Right cardiac atrium (tissue), 5 donors: ENCODE measurements at regions not wholly inside any gene's neighbourhood (a gene's known extent, or its start where the extent isn't known, plus 50 kb on each side); places are given as distances from the start of the nearest gene placed in this dataset.

Experiments used
- ATAC-seq, 2 donors: fragments of 200-7000 bp; cut with Tn5 transposase; one replicate each; pipeline versions ENCODE4 v1.8.0 to v1.9.1; 2020; ENCODE audit warnings: moderate library complexity in 2 of 2, mild to moderate bottlenecking in 1 of 2
- DNase-seq, 3 donors: peaks; one replicate each; pipeline ENCODE4 v3.0.0-alpha.2; 2020
- H3K27ac ChIP-seq: one replicate; pipeline ENCODE4 v1.5.1; 2013; ENCODE audit warnings: mild to moderate bottlenecking, low read length, control low read depth, moderate library complexity
- H3K27me3 ChIP-seq: one replicate; pipeline ENCODE4 v1.6.1; 2013; ENCODE audit not compliant: control insufficient read depth, insufficient read depth
- H3K4me1 ChIP-seq: one replicate; pipeline ENCODE4 v1.6.1; 2013; ENCODE audit warnings: low read length; ENCODE audit not compliant: control insufficient read depth, insufficient read depth
- H3K4me3 ChIP-seq: one replicate; pipeline ENCODE4 v1.5.1; 2013; ENCODE audit warnings: low read length, control low read depth
- H3K9me3 ChIP-seq: one replicate; pipeline ENCODE4 v1.6.1; 2013; ENCODE audit warnings: low read length; ENCODE audit not compliant: control insufficient read depth
- WGBS: extraction: QIAGEN DNeasy Blood & Tissue Kit; methylation state at CpG from one replicate; pipeline ENCODE4 v1.1.7; 2013; 5-methylcytosine and 5-hydroxymethylcytosine counted together
- intact Hi-C, 4 donors: fragments of 100-400 bp; cut with DNase I; formaldehyde crosslinking; loops; one replicate each; pipeline versions ENCODE4 v1.11.0 to v1.14.0; 2022 to 2023
- donor health status: healthy with polysubstance abuse.
- donor health status: DM: no; HTN: yes; CAD: no.
- donor health status: DM: no; HTN: no; CAD: no.
- donor health status: DM: no; HTN: yes; CAD: no; lungs with severe emphysema.
- donor health status: DM: yes; HTN: yes; CAD: no.

GRCh38 chr10:50936335-50936734, 50.9 kb upstream of the A1CF start:
- no peaks in the 10 kb centered on the region for H3K9me3 ChIP-seq
- ATAC-seq: peak; percentile 51 to 72
- intact Hi-C loops: loop anchor here in 1 of 4 donors (10.0 kb wide), 1 partner anchor 152 kb away; no protein-coding TSS in a partner anchor
- H3K27me3 ChIP-seq: no peaks in the 10 kb centered on the region
- no peak overlapping the region for H3K4me3 ChIP-seq
- no peak for DNase-seq
- no peaks in the 10 kb centered on the region for H3K4me1 ChIP-seq
- H3K27ac ChIP-seq: no peak overlapping the region

DNA sequence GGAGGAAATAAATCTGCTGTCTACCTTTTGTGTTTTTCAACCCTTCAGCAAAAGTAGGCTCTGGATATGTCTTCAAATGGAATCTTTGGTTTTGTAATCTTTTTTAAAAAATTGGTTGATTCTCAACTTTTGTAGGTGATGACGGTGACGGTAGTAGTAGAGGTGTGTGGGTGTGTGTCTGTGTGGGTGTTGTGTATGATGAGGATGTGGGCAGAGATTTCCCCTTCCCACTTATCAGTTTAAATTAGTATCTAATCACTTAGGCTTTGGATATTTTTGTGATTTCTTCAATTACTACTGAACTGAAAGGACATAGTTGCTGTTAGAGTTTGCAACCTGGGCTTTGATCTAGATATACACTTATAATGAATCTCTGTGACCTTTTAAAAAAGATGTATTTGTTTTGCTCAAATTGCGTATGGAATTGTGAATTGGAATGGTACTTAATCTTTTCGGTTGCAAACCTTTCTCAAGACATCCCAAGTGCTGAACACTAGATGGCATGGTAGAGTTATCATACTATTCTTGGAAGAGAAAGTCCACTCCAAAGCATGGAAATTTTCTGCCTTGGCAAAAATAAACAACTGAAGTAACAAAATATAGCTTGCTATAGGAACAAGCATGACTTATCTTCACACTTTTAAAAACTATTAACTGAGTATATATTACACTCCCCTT, 51.9 kb upstream of the A1CF start:
- WGBS: 20% methylated on average over 4 of the region's 4 CpGs

GRCh38 chr10:50941629-50942028, 56.2 kb upstream of the A1CF start:
- Histone ChIP-seq H3K4me1 (no peaks in the 10 kb centered on the region), H3K27ac (no peak overlapping the region), H3K27me3 (no peaks in the 10 kb centered on the region), H3K4me3 (no peak overlapping the region), H3K9me3 (no peaks in the 10 kb centered on the region)
- WGBS: 84% methylated on average over 3 of the region's 3 CpGs
- DNase-seq (no peak), ATAC-seq (no peak)
- intact Hi-C loops: no loop called here

More for the DNA sequence above, 51.9 kb upstream of the A1CF start:
- DNase-seq (no peak), ATAC-seq (no peak)
- no peak overlapping the region for H3K4me3 ChIP-seq
- H3K27ac ChIP-seq: no peak overlapping the region
- intact Hi-C loops: loop anchor here in 1 of 4 donors (10.0 kb wide), 1 partner anchor 153 kb away; no protein-coding TSS in a partner anchor
- no peaks in the 10 kb centered on the region for H3K9me3 ChIP-seq
- no peaks in the 10 kb centered on the region for H3K4me1 ChIP-seq
- no peaks in the 10 kb centered on the region for H3K27me3 ChIP-seq

GRCh38 chr10:50946991-50947781, 61.8 kb upstream of the A1CF start:
- no peak overlapping the region for H3K4me3 ChIP-seq
- H3K27ac ChIP-seq: no peak overlapping the region
- WGBS: 85% methylated on average over 6 of the region's 6 CpGs
- no peak for ATAC-seq
- no peaks in the 10 kb centered on the region for H3K4me1 ChIP-seq
- H3K27me3 ChIP-seq: no peaks in the 10 kb centered on the region
- intact Hi-C loops: no loop called here
- no peak for DNase-seq
- H3K9me3 ChIP-seq: no peaks in the 10 kb centered on the region

DNA sequence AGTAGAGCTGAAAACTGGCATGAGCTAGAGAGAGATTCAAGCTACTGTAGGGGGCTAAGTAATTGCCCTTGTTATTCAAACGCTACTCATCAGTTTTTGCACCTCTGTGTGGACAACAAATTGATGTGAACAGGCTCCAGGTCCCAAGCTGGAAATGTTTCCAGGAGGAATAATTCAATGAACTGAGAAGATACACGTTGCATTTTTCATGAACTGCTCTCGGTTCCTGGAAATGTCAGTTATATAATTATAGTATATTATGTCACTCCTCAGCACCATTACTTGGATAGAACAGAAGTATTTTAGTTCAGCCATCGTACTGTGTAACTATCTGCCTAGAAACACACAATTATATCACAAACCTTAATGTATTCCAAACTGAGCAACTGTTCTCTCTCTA, 65.9 kb upstream of the A1CF start:
- intact Hi-C loops: no loop called here

GRCh38 chr10:50961297-50961696, 75.9 kb upstream of the A1CF start:
- intact Hi-C loops: no loop called here
- Histone ChIP-seq H3K9me3 (no peaks in the 10 kb centered on the region), H3K27ac (no peak overlapping the region), H3K27me3 (no peaks in the 10 kb centered on the region), H3K4me3 (no peak overlapping the region), H3K4me1 (no peaks in the 10 kb centered on the region)
- DNase-seq (no peak), ATAC-seq (no peak)

More for the DNA sequence above, 65.9 kb upstream of the A1CF start:
- no peak overlapping the region for H3K4me3 ChIP-seq
- H3K4me1 ChIP-seq: no peaks in the 10 kb centered on the region
- H3K27ac ChIP-seq: no peak overlapping the region
- H3K9me3 ChIP-seq: no peaks in the 10 kb centered on the region
- 24% methylated on average over 4 of the region's 4 CpGs for WGBS
- no peaks in the 10 kb centered on the region for H3K27me3 ChIP-seq
- ATAC-seq: no peak
- no peak for DNase-seq

DNA sequence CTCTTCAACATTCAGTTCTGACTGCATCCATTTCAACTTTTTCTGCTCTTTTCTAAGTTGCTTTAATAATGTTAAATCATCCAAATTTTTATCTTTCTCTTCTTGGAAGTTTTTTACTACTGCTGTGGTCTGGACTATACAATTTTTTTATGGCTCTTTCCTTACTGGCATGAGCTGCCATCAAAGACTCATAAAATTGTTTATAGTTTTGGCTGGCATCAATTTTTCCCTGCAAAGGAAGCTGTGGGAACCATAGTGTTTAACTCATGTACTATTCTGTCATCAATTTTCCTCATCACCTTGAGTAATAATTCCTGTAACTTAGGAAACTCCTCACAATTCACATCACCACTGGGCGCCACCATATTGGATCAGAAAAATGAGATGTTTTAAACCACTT, 77.6 kb upstream of the A1CF start:
- Histone ChIP-seq H3K9me3 (no peaks in the 10 kb centered on the region), H3K27me3 (no peaks in the 10 kb centered on the region), H3K4me1 (no peaks in the 10 kb centered on the region), H3K27ac (no peak overlapping the region), H3K4me3 (no peak overlapping the region)
- WGBS: 92% methylated on average over 1 of the region's 1 CpG
- ATAC-seq (no peak), DNase-seq (no peak)
- intact Hi-C loops: no loop called here

DNA sequence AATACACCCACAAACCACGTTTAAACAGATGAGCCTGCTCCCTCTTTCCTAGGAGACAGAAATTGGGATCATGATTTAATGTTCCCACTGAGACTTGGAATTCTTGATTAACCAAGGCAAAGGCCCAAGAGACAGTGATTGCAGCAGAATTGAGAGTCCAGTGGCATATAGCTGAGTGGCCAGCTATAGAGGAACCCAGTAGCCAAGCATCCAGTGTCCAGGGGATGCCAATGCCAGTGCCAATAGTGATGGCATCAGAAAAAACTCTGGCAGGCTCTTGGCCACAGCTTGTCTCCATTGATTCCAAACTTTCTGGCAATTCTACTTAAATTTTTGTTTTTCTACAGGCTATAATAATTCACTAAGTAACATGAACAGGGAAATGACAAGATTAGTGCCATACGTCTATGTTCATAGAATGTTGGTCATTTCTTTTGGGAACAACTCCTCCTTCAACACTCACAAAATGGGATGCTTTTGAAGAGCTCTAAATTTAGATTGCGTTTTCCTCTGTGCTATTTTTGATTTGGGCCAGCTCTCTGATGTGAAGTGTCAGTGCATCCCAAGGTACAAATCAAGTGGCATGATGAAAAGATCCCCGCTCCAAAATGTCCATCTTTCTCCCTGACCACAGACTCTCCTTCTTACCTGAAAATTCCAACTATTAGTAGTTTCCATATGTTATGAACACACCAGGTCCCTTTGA, 83.1 kb upstream of the A1CF start:
- DNase-seq (no peak), ATAC-seq (no peak)
- 56% methylated on average over 4 of the region's 4 CpGs for WGBS
- peaks cover 2% of the 10 kb centered on the region for H3K4me1 ChIP-seq
- no peaks in the 10 kb centered on the region for H3K27me3 ChIP-seq
- intact Hi-C loops: no loop called here
- no peak overlapping the region for H3K4me3 ChIP-seq
- peak overlapping the region; percentile 24 for H3K27ac ChIP-seq
- H3K9me3 ChIP-seq: no peaks in the 10 kb centered on the region

DNA sequence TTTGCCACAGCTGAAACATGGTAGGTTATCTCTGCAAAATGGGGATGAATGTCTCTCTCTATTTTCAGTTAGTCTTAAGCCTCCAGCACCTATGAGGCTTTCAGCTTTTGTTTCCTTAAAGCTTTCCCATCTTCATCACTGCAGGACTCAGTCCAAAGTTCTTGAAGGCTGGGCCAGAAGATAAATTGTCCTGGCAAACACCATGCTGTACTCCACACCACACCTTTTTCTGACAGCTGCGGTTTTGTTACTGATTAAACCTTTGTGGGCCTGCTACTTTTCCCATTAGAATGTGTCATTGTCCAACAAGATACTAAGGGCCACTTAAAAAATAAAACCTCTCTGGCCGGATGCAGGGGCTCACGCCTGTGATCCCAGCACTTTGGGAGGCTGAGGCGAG, 87.2 kb upstream of the A1CF start:
- no peaks in the 10 kb centered on the region for H3K27me3 ChIP-seq
- intact Hi-C loops: no loop called here
- H3K27ac ChIP-seq: no peak overlapping the region
- peak in 1 of 2 donors; percentile 60 for ATAC-seq
- H3K9me3 ChIP-seq: no peaks in the 10 kb centered on the region
- H3K4me3 ChIP-seq: no peak overlapping the region
- peaks cover 2% of the 10 kb centered on the region for H3K4me1 ChIP-seq
- 63% methylated on average over 4 of the region's 4 CpGs for whole genome bisulfite sequencing
- DNase-seq: no peak

DNA sequence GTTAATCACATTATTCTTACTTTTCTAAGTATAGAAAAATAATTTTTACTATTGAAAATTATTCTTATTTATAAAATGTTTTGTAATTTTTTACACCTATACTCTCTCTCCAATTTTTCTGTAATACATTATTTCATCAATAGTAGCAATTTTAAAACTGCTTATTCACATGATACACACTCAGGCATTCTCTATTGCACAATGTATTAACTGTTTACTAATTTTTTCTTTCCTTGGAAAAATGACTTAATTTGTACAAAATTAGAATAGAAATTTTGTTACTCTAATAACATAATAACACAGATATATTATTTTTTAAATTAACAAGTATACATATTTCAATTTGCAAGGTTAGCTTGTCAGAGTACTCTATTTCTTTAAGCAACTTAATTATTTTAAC, 92.9 kb upstream of the PRKG1 start:
- ATAC-seq (no peak), DNase-seq (no peak)
- Histone ChIP-seq H3K27me3 (no peaks in the 10 kb centered on the region), H3K4me3 (no peak overlapping the region), H3K27ac (no peak overlapping the region), H3K9me3 (no peaks in the 10 kb centered on the region), H3K4me1 (no peaks in the 10 kb centered on the region)
- intact Hi-C loops: no loop called here

- H3K27ac ChIP-seq: no peak overlapping the region
- intact Hi-C loops: no loop called here
- DNase-seq: no peak
- H3K4me3 ChIP-seq: no peak overlapping the region
- no peaks in the 10 kb centered on the region for H3K27me3 ChIP-seq
- no peaks in the 10 kb centered on the region for H3K4me1 ChIP-seq
- no peak for ATAC-seq
- H3K9me3 ChIP-seq: no peaks in the 10 kb centered on the region
- 88% methylated on average over 1 of the region's 1 CpG for WGBS
Measured at GRCh38 chr10:50981904-50982303, 92.4 kb upstream of the PRKG1 start.
